NCI-H2171 treated with DMSO at 0.1 percent for 48 hours (cell line): ENCODE measurements at regions not wholly inside any gene's neighbourhood (a gene's known extent, or its start where the extent isn't known, plus 50 kb on each side); places are given as distances from the start of the nearest gene placed in this dataset.
"Not testable (repeated sequence)": the region's sequence is repeated elsewhere in the genome, so short reads cannot be mapped to it uniquely, and the experiment has no call there.

ENCODE experiments used
- DNase-seq: peaks from one replicate; lab custom pipeline; 2025; lab: John Stamatoyannopoulos, UW

DNA sequence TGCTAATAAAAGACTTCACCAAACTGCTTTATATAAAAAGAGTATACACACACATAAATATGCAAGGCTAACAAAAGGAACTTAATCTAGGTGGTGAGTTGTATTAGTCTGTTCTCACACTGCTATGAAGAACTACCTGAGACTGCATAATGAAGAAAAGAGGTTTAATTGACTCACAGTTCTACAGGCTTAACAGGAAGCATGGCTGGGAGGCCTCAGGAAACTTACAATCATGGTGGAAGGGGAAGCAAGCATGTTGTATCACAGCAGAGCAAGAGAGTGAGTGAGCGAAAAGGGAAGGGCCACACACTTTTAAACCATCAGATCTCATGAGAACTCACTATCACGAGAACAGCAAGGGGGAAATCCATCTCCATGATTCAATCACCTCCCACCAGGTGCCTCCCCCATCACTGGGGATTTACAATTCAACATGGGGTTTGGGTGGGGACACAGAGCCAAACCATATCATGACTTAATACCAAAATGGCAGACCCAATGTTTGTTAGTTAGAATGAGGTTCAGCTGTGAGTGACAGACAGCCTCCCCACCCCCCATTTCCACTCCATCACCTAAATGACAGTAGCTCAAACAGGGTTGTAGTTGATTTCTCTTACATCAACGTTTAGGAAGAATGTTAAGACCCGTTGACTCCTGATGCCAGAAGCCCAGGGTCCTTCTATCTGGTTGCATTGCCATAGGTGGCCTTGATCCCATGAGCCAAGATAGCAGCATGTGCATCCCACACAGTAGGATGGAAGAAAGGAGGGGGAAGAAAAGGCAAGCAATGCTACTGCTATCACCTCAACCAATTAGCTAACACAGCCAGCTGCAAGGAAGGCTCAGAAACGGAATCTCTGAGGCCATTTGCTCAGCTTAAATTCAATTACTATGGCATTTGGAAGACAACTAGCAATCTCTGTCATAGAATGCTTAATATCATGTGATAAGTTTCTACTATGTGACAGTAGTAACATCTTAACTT lies 77.0 kb downstream of the CCDC71L start:
- no peak for DNase-seq

DNA sequence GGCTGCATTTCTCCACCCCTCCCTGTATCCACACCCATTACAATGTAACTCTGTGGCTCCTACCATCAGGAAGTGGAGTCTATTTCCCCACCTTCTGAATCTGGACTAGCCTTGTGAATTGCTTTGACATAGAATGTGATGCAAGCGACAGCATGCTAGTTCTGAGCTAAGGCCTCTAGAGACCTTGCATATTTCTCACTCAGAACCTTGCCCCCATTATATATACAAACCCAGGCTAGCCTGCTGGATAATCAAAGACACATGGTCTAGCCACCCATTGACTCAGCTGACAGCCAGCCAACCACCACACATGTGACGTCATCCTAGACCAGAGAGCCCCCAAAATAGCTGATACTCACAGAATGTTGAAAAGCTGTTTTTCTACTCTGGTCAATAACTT lies 77.9 kb downstream of the CCDC71L start:
- no peak for DNase-seq

DNA sequence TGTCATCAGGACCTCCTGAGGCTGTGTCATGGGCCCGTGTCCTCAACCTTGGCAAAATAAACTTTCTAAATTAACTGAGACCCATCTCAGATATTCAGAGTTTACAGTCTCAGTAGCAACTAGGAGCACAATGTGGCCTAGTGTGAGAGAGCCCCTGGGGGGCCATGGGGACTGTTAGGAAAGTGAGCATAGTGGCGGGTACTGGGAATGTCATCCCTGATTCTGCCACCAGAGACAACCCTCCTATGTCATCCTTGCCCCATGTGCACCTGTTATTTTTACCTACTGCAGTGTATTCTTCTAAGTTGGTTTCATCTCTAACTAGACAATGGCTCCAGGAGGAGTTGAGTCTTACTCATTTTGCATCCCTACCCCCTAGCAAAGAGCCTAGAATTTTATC lies 78.6 kb downstream of the CCDC71L start:
- no peak for DNase-seq

DNA sequence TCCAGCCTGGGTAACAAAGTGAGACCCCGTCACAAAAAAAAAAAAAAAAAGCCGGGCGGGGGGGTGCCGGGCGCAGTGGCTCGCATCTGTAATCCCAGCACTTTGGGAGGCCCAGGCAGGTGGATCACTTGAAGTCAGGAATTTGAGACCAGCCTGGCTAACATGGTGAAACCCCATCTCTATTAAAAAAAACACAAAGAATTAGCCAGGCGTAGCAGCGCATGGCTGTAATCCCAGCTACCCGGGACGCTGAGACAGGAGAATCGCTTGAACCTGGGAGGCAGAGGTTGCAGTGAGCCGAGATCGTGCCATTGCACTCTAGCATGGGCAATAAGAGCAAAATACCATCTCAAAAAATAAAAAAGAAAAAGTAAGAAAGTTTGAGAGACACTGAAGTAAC lies 81.9 kb downstream of the CCDC71L start:
- peak; percentile 59 for DNase-seq

DNA sequence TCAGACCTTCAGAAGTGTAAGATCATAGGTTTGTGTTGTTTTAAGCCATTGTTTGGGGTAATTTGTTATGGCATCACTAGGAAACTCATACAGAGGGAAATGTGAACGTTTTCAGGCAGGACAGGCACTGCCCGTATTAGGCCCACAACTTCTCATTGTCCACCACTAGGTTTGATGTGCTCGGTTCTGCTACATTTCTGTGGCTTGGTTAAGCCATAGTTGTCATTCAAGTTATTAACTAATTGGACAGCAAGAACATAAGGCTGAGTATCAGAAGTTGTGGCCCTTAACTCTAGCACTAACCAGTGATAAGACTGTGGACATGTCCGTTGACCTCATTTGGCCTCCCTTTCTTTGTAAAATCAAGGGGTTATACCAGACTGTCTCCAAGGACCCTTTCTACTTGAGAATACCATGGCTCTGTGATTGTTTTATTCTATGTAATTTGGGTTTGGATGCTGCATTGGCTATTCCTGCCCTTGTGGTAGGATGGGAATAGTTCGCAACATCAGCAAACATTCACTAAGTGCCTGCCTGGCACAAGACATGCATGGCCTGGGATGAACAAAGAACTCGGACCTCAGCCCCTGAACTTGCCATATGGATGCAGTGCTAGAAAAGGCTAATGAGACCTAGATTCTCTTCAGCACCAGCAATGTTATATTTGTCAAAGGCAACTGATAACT lies 85.7 kb downstream of the CCDC71L start:
- no peak for DNase-seq

DNA sequence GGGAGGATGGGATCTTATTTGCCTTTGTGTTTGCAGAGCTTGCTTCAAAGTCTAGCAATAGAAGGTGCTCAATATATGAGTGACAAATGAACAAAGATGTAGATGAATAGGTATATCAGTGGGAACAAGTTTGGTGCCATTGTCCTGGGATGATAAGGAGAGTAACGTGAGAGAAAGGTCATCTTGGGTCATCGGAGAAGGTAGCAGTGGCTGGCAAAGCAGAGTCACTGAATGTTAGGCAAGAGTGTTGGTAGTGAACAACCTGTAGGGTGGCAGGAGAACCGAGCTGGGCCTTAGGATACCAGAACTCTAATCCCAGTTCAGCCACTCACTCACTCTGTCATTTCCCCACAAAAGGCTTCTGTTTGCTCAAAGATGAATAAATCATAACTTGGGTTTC lies 87.2 kb downstream of the CCDC71L start:
- DNase-seq, result no peak

DNA sequence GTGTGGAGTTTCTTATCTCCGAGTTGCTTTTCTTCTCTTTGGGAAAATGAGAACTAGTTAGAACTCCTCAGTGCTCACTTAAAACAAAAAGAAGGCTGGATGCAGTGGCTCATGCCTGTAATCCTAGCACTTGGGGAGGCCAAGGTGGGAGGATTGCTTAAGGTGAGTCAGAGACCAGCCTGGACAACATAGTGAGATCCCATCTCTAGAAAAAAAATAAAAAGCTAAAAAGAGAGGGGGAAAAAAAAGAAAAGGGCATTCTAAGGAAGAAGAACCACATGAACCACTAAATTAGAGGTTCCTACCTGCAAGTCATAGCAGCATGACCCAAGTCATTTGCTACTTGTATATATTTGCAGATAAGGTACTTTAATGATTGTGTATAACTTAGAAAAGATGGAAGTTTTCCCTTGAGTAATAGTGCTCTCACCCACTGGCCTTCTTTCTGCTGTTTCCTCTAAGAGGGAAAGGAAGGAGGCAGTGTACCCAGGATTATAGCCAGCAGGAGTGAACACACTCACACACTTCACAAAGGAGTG lies 87.8 kb downstream of the CCDC71L start:
- DNase-seq, result no peak

DNA sequence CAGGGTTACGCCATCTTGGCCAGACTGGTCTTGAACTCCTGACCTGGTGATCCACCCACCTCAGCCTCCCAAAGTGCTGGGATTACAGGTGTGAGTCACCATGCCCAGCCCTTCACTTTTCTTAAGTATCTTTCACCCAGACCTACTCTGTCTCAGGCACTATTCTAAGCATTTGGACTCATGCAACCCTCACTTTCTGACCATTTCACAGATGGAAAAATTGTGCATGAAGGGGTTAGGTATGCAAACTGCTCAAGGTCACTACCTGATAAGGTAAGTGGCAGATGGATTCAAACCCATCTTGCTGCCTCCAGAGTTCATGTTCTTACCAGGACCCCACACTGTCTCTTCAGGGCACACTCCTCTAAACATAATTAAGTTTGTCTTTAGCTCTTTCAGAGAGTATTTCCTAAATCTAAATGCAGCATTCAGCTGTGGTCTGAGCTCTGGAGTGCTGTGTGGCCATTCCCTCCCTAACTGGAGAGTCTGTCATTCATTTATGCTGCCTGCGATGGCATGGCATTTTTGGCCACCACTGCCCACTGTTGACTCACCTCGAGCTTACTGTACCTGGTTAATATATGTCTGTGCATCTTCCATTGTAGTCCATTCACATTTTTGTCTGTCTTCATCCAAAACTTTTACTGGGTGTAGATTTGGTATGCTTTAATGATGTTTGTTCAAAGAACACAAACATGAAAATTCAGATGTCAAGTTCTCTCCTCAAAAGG lies 88.4 kb downstream of the CCDC71L start:
- no peak for DNase-seq

DNA sequence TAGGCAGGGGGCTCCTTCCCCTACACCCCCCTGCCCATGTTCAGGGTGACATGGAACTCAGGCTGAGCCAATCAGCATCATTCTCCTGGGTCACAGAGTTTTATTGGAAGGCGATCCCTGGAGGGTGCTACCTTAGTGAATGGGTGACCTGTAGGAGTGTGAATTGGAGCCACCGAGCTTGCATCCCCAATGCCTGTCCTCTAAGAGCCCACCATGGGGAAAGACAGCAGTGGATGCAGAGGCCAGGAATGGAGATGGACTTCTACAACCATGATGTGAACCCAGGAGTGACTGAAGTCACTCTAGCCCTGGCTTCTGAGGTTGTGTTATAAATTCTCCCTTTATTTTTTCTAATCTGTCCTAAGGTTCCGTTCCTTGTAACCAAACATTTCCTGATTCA lies 89.4 kb downstream of the CCDC71L start:
- no peak for DNase-seq

DNA sequence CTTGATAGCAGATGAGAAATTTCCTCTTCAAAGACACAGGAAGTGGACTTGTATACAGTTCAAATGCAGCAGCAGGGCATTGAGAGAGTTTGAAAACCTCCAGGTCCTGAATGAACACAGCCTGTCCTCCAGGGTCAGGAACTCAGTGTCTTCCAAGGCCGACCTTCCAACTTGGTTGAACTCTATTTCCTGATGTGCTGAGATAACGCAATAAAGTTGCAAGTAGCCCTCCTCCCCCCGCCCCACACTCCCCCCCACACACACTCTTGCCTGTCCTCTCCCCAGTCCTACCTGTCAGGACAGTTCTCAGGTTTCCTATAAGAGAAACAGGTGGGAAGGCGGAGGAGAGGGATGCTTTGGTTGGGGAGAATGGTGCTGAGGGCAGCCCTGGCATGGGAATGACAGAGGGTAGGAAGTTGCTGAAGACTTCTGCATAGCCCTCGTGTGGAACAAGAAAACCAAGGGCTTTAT lies 90.0 kb downstream of the CCDC71L start:
- no peak for DNase-seq

DNA sequence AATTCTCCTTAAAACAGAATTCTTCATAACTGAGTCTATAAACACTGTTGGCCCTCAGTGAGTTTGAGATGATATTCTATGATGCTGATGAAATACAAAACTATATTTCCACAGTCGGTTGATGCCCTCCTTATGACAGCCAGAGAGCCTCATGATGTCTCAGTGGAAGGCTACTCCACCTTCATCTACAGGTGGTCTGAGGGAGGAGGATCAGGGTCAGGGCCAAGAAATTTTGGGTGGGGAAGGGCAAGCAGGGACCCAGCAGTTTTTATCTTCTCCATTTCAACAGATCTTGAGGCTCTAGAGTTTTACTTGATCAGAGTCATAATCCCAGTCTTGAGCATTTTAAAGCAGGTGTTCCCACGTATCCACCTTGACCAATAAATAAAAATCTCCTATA lies 90.8 kb downstream of the CCDC71L start:
- no peak for DNase-seq

DNA sequence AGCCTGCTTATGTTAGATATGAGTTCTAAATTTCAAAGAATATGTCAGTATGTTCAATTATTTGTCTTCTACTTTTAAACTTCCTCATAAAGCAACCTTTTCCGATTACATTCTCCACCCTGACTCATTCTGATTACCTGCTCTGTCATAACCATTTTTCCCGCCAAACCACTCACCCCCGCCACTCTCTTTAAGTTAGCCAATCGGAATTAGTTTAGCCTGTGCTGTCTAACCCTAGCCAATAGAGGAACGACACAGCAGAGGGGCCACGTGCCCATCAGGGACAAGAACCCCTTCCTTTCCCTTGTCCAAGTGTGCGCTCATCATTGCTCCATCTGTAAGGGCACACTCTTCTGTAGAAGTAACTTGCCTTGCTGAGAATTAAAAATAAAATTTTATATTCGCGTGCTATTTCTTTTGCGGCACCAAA lies 91.4 kb downstream of the CCDC71L start:
- no peak for DNase-seq

DNA sequence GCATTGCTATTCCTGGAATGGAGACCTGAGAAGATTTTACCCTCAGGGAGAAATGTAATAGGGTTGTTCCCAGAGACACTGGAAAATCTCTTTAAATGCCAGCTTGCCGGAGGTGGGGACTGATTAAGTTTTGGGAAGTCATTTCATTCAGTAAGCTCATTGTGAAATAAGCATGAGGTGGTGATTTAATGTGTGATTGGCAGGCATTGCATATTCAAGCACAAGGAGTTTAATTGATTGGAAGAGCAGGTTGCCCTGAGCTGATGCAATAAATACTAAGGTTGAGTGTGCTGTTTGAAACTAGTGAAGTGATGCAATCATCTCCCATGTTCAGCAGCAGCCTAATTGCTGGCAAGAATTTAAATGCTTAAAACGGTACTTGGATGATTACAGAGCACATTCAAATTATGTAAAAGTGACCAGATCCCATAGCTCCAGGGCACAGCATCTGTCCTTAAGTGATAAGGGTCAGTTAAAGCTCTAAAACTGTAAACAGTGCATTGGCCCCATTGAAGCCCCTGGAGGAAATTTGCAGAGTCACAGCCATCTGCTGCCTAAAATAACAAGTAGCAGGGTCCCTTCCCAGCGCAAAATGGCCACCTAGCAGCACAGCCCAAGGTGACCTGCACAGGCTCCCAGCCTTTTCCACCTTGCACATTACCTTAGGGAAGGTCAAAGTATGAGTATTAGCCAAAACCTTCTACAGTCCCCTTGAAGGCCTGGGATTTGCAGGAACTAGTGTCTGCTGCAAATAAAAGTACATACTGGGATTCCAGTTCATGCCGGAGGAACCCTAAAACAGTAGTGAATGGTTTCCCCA lies 92.1 kb downstream of the CCDC71L start:
- peak; percentile 81 for DNase-seq

DNA sequence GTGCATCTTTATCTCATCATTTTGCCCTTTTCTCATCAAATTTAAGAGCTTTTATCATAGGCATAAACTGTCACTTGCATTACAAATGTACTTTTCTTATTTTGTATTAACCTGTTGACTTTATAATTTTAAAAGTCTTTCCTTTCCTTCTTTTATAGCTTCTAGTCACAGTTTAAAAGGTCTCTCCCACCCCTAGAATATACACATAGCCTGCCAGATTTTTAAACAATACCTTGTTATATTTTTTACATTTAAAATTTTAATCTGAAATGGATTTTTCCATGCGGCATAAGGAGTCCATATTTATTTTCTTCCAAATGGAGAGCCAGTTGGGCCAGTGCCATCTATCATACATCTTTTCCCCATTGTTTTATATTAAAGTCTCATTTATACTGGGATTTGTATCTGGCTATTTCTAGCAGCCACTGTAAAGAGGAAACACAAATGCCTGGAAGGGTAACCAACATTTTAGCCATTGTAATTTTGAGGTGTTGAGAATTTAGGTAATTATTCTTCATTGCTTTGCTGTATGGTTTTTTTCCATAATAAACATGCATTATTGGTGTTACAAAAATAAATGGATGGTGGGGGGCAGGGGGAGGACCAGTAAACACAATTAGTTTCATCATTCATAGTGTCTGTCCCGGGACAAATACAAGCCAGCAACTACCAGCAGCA lies 92.8 kb downstream of the CCDC71L start:
- no peak for DNase-seq

DNA sequence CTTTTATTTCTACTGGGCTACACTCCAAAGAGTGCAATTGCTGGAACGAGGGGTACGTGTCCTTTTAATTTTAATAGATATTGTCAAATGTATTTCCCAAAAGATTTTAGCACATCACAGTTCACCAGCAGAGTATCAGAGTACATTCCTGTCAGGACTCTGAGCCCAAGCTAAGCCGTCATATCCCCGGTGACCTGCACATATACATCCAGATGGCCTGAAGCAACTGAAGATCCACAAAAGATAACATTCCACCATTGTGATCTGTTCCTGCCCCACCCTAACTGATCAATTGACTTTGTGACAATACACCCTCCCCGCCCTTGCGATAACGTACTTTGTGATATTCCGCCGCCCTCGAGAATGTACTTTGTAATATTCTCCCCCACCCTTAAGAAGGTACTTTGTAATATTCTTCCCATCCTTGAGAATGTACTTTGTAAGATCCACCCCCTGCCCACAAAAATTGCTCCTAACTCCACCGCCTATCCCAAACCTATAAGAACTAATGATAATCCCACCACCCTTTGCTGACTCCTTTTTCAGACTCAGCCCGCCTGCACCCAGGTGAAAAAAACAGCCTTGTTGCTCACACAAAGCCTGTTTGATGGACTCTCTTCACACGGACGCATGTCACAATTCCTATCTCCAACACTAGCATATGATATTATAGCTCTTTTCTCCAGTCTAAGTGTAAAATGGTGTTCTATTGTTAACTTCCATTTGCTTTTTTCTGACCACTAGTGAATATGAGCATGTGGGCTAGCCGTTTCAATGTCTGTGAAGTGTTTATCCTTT lies 93.6 kb downstream of the CCDC71L start:
- not testable (repeated sequence) for DNase-seq

DNA sequence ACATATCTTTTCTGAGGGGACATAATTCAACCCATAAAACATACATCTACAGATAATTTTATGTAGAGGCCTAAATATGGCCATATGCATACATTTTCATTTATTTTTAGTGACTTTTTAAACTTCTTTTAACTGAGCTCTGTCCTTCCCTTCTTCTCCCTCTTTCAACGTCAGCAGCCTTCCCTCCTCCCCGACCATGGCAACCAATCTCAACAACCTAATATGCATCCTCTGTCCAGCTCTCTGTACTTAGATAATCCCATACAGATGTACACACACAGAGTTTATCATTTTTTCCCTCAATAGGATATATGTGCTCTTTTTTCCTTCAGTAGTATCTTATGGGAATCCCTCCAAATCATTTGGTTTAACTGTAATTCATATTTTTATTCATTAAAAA lies 94.3 kb downstream of the CCDC71L start:
- DNase-seq, result no peak

DNA sequence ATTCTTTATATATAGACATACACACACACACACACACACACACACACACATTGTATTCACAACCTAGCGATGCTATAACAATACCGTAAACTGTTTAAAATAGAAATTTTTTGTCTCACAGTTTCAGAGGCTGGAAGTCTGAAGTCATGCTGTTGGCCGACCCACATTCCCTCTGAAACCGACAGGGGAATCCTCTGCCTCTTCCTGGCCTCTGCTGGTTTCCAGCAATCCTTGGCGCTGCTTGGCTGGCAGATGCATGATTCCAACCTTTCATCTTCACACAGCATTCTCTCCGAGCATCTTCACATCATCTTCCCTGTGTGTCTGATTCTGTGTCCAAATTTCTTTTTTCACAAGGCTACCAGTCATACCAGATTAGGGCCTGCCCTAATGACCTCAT lies 94.8 kb downstream of the CCDC71L start:
- DNase-seq, result no peak

DNA sequence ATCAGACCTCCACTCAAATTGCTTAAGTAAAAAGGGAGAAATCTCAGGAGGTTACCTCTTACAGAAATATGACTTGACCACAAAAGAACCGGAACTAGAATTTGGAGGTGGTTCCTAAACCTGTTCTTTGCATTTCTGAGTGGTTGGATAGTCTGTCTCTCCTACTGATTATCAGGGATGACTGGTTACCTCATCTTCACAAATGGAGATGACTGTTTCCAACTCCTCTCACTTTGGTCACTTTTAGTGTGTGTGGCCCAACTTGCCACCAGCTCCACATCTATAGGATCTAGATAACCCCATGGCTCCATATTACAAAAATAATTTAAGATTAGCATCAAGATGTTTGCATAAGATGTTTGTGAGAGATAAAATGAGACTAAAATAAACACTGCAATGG lies 95.5 kb downstream of the CCDC71L start:
- no peak for DNase-seq

DNA sequence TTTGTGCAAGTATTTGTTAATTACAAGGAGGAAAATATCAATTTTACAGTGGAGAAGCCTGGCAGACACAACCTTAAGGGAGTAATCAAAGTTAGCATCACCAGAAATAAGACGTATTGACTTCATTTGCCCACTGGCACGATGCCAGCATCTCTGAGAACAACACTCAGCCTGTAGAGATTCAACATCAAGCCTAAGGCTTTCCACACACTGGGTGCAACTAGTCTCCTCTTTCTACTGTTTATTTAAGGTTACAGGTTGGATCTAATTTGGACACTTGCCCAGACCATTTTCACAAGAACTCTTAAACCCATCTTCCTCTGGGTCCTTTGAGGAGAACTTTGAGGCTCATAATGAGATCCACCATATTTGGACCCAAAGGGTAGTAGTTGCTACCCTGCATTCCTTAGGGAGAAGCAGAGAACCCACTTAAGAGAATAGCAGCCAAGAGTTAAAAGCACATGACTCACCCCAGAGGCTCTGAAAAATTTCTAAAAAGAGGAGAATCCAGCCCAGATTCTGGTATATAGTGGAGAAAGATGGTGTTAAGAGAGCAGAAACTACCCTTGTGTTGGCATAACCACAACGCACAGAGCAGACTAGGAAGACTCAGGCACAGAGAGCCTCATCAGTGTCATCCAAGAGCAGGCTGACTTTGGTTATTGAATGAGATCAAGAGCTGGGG lies 97.3 kb downstream of the CCDC71L start:
- no peak for DNase-seq
